ENCODE measurements at regions not wholly inside any gene's neighbourhood (a gene's known extent, or its start where the extent isn't known, plus 50 kb on each side); places are given as distances from the start of the nearest gene placed in this dataset.
"Not testable (repeated sequence)": the region's sequence is repeated elsewhere in the genome, so short reads cannot be mapped to it uniquely, and the experiment has no call there.

DNA sequence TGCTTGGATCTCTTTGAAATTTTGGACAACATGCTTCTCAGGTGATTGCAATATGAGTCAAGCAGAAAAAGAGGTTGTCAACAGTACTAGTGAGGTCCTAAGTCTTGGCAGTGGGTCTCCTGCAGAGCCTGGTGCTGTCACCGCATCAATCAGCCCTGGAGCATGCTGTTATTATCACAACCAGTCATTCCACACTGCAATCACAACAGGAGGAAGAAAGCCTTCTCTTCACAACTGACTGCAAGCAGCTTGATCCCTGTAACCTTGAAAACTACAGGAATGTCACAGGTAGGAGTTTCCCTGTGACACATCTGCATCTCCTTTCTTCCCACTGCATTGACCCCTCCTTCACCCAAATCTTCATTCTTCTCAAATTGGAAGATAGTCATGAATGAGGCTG, 451.1 kb upstream of the ATP11B start:
- WGBS: 63% methylated on average over 1 of the region's 1 CpG
- intact Hi-C loops (cut with DNase I): no loop called here
- H3K9me3 ChIP-seq: no peaks in the 10 kb centered on the region
- H3K4me1 ChIP-seq (replicated peaks): no peaks in the 10 kb centered on the region
- H3K27ac ChIP-seq: no peak overlapping the region
- no peaks in the 10 kb centered on the region for H3K36me3 ChIP-seq
- no peak overlapping the region for H3K4me3 ChIP-seq
- TF ChIP-seq POLR2AphosphoS5 (IDR thresholded peaks at IDR 0.05) (no peak), POLR2A (IDR thresholded peaks at IDR 0.05) (no peak)
- TF ChIP-seq, protein P1, sequence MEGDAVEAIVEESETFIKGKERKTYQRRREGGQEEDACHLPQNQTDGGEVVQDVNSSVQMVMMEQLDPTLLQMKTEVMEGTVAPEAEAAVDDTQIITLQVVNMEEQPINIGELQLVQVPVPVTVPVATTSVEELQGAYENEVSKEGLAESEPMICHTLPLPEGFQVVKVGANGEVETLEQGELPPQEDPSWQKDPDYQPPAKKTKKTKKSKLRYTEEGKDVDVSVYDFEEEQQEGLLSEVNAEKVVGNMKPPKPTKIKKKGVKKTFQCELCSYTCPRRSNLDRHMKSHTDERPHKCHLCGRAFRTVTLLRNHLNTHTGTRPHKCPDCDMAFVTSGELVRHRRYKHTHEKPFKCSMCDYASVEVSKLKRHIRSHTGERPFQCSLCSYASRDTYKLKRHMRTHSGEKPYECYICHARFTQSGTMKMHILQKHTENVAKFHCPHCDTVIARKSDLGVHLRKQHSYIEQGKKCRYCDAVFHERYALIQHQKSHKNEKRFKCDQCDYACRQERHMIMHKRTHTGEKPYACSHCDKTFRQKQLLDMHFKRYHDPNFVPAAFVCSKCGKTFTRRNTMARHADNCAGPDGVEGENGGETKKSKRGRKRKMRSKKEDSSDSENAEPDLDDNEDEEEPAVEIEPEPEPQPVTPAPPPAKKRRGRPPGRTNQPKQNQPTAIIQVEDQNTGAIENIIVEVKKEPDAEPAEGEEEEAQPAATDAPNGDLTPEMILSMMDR (IDR thresholded peaks at IDR 0.05): no peak
- no peak for DNase-seq (ENCODE audit: low spot score)
- no peaks in the 10 kb centered on the region for H3K27me3 ChIP-seq (replicated peaks; ENCODE audit: insufficient read depth)

DNA sequence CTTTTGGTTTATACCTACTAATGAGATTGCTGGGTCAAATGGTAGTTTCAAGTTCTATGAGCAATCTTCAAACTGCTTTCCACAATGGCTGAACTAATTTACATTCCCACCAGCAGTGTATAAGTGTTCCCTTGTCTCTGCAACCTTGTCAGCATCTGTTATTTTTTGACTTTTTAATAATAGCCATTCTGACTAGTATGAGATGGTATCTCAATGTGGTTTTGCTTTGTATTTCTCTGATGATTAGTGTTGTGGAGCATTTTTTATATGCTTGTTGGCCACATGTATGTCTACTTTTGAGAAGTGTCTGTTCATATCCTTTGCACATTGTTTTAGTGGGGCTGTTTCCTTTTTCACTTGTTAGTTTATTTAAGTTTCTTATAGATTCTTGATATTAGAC, 449.3 kb upstream of the ATP11B start:
- intact Hi-C loops (cut with DNase I); H3K36me3 ChIP-seq; H3K27ac ChIP-seq; DNase-seq (ENCODE audit: low spot score); H3K4me1 ChIP-seq (replicated peaks); H3K27me3 ChIP-seq (replicated peaks; ENCODE audit: insufficient read depth); H3K4me3 ChIP-seq; H3K9me3 ChIP-seq: not testable (repeated sequence)

DNA sequence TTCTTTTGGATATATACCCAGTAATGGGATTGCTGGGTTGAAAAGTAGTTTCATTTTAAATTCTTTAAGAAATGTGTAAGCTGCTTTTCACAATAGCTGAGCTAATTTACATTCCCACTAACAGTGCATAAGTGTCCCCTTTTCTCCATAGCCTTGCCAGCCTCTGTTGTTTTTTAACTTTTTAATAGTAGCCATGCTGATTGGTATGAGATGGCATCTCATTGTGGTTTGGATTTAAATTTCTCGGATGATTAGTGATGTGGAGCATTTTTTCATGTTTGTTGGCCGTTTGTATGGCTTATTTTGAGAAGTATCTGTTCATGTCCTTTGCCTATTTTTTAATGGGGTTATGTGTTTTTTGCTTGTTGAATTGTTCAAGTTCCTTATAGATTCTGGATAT, 444.3 kb upstream of the ATP11B start:
- Histone ChIP-seq H3K36me3 (no peaks in the 10 kb centered on the region), H3K4me1 (replicated peaks) (no peaks in the 10 kb centered on the region), H3K4me3 (no peak overlapping the region), H3K27ac (no peak overlapping the region), H3K27me3 (replicated peaks; ENCODE audit: insufficient read depth) (no peaks in the 10 kb centered on the region), H3K9me3 (no peaks in the 10 kb centered on the region)
- DNase-seq (ENCODE audit: low spot score): no peak
- WGBS: 36% methylated on average over 2 of the region's 2 CpGs
- TF ChIP-seq POLR2AphosphoS5 (IDR thresholded peaks at IDR 0.05): no peak
- TF ChIP-seq POLR2A (IDR thresholded peaks at IDR 0.05): no peak
- TF ChIP-seq, protein P1 (IDR thresholded peaks at IDR 0.05): no peak
- intact Hi-C loops (cut with DNase I): no loop called here

DNA sequence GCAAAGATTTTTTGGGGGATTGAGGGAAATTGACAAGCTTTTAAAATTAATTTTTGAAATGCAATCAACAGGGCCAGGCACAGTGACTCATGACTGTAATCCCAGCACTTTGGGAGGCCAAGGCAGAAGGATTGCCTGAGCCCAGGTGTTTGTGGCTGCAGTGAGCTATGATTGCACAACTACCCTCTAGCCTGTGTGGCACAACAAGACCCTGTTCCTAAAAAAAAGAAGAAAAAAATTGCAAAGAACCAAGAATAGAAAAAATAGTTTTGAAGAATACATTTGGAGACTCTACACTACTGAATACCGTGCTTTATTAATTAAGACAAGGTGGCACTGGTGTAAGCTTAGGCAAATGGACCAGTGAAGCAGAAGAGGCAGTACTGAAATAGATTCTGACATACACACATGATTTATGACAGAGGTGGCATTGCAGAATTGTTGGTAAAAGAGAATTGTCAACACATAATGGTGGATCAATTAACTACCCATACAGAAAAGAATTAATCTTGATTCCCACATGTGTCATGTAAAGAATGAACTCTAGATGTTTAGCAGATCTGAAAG, 443.3 kb upstream of the ATP11B start:
- H3K4me1 ChIP-seq (replicated peaks): no peaks in the 10 kb centered on the region
- intact Hi-C loops (cut with DNase I): no loop called here
- no peak overlapping the region for H3K4me3 ChIP-seq
- no peaks in the 10 kb centered on the region for H3K36me3 ChIP-seq
- no peaks in the 10 kb centered on the region for H3K27me3 ChIP-seq (replicated peaks; ENCODE audit: insufficient read depth)
- no peaks in the 10 kb centered on the region for H3K9me3 ChIP-seq
- 81% methylated on average over 1 of the region's 1 CpG for WGBS
- no peak for DNase-seq (ENCODE audit: low spot score)
- TF ChIP-seq POLR2AphosphoS5 (IDR thresholded peaks at IDR 0.05): no peak
- TF ChIP-seq, protein P1 (IDR thresholded peaks at IDR 0.05): no peak
- no peak for TF ChIP-seq POLR2A (IDR thresholded peaks at IDR 0.05)
- H3K27ac ChIP-seq: no peak overlapping the region

DNA sequence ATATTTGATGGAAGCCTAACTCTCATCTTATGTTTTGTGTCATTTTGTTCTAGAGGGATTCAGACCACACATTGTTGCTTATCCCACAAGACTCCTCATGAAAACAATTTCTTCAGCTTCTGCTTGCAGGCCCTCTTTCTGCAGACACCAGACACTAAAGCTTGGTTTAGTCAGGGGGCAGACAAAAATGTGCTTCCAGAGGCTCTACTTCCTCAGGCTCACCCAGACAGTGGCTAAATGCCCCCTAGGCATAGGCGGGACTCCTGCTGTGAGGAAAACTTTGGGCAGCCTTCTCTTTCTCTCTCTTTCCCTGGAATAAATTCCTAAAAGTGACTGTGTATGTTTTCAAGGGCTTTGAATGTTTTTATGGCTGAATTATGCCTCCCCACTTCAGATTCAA, 435.4 kb upstream of the ATP11B start:
- no peaks in the 10 kb centered on the region for H3K9me3 ChIP-seq
- TF ChIP-seq POLR2A (IDR thresholded peaks at IDR 0.05) (no peak), POLR2AphosphoS5 (IDR thresholded peaks at IDR 0.05) (no peak)
- TF ChIP-seq, protein P1 (IDR thresholded peaks at IDR 0.05): no peak
- 70% methylated on average over 1 of the region's 1 CpG for WGBS
- H3K4me1 ChIP-seq (replicated peaks): no peaks in the 10 kb centered on the region
- no peaks in the 10 kb centered on the region for H3K36me3 ChIP-seq
- intact Hi-C loops (cut with DNase I): no loop called here
- H3K27ac ChIP-seq: no peak overlapping the region
- DNase-seq (ENCODE audit: low spot score): no peak
- no peaks in the 10 kb centered on the region for H3K27me3 ChIP-seq (replicated peaks; ENCODE audit: insufficient read depth)
- no peak overlapping the region for H3K4me3 ChIP-seq

Data from prostate gland (tissue), 2 donors.